ENCODE measurements at regions not wholly inside any gene's neighbourhood (a gene's known extent, or its start where the extent isn't known, plus 50 kb on each side); places are given as distances from the start of the nearest gene placed in this dataset.

DNA sequence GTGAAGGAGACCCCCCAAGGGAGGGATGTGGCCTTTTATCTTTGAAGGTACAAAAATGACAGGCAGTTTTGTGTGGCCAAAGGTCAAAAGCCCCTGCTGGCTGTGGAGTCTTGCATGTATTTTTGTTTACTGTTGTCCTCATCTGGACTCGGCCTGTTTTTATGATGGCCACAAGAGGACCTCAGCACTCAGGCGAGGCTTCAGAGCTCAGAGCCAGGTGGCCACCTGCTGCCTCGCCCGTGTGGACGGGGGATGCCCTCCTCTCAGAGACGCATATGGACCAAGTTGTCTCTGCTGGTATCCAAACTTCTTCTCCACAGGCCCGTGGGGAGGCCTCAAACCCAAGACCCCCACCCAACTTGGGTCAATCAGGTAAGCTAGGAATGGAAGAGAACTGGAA, 118.2 kb downstream of the DACT2 start:
- TF ChIP-seq, protein P1, sequence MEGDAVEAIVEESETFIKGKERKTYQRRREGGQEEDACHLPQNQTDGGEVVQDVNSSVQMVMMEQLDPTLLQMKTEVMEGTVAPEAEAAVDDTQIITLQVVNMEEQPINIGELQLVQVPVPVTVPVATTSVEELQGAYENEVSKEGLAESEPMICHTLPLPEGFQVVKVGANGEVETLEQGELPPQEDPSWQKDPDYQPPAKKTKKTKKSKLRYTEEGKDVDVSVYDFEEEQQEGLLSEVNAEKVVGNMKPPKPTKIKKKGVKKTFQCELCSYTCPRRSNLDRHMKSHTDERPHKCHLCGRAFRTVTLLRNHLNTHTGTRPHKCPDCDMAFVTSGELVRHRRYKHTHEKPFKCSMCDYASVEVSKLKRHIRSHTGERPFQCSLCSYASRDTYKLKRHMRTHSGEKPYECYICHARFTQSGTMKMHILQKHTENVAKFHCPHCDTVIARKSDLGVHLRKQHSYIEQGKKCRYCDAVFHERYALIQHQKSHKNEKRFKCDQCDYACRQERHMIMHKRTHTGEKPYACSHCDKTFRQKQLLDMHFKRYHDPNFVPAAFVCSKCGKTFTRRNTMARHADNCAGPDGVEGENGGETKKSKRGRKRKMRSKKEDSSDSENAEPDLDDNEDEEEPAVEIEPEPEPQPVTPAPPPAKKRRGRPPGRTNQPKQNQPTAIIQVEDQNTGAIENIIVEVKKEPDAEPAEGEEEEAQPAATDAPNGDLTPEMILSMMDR (IDR thresholded peaks at IDR 0.05): no peak
- no peak for TF ChIP-seq POLR2A (IDR thresholded peaks at IDR 0.05)
